HG02970 (cell line): ENCODE measurements at regions not wholly inside any gene's neighbourhood (a gene's known extent, or its start where the extent isn't known, plus 50 kb on each side); places are given as distances from the start of the nearest gene placed in this dataset.
"Not testable (repeated sequence)": the region's sequence is repeated elsewhere in the genome, so short reads cannot be mapped to it uniquely, and the experiment has no call there.

Experiments used
- ATAC-seq: cut with Tn5 transposase; IDR thresholded peaks from one replicate; pipeline ENCODE4 v1.9.1; 2021; ENCODE audit warnings: mild to moderate bottlenecking, moderate library complexity, moderate number of reproducible peaks; ENCODE audit not compliant: unreplicated experiment, low FRiP score

GRCh38 chr1:166384948-166385347 lies 218.1 kb upstream of the FAM78B start:
- no peak for ATAC-seq

DNA sequence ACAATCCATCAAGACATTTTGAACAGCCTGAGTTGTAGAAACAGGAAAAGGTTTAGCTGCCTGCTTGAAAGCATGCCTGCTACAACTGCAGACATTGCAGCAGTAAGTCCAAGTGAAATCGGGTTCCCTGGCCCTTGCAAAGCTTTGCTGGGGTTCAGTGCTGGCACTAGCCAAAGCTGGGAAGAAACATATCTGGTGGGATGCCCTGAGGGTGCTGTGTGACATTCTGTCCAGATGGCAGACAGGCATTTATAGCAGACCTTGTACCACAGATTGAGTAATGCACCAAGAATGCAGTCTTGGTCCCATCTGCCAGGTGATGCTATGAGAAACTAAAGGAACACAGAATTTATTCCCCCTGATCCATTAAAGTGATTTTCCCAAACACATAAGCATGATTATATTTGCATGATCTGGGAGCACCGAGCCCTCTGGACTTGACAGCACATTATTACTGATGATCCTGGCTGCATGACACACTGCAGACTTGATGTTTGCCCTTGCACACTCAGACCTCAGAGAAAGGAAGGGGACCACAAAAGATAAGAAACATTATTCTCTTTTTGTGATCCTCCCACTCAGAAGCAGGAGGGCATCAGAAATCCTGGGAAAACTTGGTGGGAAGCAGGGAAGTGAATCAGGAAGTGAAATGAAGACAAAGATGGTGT lies 223.7 kb upstream of the FAM78B start:
- no peak for ATAC-seq

DNA sequence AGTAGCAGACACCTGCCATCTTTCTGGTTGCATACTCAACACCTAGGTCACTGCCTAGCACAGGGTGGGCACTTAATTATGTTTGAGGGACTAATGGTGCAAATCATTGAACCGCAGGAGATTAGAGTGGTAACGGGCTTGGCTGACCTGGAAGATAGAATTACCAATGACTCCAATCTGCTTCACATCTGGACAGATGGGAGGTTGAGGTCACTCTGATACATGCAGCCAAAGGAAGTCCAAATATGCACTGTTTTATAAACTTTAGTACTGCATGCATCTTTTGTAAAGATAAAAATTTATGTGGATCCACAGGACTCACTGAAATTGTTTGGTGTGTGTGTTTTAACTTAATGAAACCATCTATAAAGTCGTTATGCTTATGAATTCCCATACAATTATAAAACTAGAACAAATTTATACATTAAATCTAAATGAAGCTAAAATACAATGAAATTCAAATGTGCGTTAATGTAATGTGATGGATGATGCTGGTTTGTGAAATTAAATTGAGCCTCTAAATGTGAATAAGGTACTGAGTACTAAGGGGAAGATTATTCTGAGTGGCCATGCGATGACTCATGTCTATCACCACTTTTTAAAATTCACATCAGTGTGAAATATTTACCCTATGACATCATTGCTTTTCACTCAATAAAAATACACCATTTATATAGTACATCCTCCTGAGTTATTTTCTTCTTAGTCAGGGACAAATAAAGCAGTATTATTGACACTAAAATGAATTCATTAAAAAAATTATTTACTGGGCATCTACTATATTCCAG lies 224.7 kb upstream of the FAM78B start:
- no peak for ATAC-seq

DNA sequence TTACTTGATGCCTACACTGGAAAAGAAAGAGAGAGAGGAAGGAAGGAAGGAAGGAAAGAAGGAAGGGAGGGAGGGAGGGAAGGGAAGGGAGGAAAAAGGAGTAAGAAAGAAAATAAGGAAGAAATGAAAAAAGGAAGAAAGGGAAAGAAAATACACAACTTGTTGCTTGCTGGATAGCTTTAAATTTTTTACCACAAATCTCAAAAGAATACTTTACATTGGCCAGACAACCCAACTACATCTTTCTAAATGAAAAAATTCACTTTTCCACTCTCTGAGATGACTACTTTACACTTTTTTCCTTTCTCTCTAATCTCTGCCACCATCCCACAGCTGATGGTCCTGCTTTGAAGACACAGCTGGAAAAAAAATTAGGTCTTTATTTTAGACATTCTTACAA lies 228.9 kb upstream of the FAM78B start:
- ATAC-seq = no peak

DNA sequence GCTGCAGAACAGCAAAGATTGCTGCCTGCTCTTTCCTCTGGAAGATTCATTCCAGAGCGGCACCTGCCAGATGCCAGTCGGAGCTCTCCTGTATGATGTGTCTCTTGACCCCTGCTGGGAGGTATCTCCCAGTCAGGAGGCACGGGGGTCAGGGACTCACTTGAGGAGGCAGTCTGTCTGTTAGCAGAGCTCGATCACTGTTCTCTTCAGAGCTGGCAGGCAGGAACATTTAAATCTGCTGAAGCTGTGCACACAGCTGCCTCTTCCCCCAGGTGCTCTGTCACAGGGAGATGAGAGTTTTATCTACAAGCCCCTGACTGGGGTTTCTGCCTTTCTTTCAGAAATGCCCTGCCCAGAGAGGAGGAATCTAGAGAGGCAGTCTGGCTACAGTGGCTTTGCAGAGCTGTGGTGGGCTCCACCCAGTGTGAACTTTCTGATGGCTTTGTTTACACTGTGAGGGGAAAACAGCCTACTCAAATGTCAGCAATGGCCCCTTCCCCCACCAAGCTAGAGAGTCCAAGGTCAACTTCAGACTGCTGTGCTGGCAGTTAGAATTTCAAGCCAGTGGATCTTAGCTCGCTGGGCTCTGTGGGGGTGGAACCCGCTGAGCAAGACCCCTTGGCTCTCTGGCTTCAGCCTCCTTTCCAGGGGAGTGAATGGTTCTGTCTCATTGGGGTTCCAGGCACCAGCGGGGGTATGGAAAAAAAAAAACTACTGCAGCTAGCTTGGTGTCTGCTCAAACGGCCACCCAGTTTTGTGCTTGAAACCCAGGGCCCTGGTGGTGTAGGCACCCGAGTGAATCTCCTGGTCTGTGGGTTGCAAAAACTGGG lies 242.7 kb upstream of the FAM78B start:
- not testable (repeated sequence) for ATAC-seq

DNA sequence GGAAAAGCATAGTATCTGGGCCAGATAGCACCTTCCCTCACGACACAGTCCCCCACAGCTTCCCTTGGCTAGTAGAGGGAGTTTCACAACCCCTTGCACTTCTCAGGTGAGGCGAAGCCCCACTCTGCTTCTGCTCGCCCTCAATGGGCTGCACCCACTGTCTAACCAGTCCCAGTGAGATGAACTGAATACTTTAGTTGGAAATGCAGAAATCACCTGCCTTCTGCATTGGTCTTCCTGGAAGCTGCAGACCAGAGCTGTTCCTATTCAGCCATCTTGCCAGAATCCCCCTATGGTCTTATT lies 243.2 kb upstream of the FAM78B start:
- no peak for ATAC-seq

DNA sequence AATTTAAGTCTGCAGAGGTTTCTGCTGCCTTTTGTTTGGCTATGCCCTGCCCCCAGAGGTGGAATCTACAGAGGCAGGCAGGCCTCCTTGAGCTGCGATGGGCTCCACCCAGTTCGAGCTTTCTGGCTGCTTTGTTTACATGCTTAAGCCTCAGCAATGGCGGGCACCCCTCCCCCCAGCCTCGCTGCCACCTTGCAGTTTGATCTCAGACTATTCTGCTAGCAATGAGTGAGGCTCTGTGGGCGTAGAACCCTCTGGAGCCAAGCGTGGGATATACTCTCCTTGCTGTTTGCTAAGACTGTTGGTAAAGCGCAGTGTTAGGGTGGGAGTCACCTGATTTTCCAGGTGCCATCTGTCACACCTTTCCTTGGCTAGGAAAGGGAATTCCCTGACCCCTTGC lies 250.0 kb upstream of the FAM78B start:
- ATAC-seq = not testable (repeated sequence)

GRCh38 chr1:166418344-166418933 lies 251.6 kb upstream of the FAM78B start:
- no peak for ATAC-seq

- ATAC-seq = not testable (repeated sequence)
Measured at GRCh38 chr1:166422586-166422985, 255.8 kb upstream of the FAM78B start.

GRCh38 chr1:166432655-166433054 lies 265.9 kb upstream of the FAM78B start:
- ATAC-seq = no peak

- ATAC-seq = not testable (repeated sequence)
Measured at GRCh38 chr1:166433404-166434304, 266.9 kb upstream of the FAM78B start.

GRCh38 chr1:166457700-166458099 lies 290.9 kb upstream of the FAM78B start:
- ATAC-seq = no peak

- ATAC-seq = no peak
Measured at GRCh38 chr1:166464333-166464732, 297.5 kb upstream of the FAM78B start.

GRCh38 chr1:166470014-166470413 lies 303.2 kb upstream of the FAM78B start:
- ATAC-seq = no peak

DNA sequence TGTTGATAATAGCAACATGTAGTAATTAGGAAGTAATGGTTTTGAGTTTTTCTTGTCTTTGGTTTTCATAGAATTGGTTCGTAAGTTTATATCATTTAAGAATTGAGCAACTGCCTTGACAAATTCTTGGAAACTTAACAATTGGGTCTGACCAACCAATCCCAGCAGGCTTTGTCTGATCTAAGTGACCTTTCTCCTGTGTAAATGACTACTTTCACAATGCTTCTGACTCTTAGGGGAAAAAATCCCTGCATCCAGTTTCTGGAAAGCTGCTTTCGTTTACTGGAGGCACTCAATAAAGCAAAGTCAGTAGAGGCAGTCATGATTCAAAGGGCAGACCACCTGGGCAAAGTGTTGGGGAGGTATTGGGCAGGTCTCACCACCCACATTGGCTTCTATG lies 303.6 kb upstream of the FAM78B start:
- no peak for ATAC-seq

DNA sequence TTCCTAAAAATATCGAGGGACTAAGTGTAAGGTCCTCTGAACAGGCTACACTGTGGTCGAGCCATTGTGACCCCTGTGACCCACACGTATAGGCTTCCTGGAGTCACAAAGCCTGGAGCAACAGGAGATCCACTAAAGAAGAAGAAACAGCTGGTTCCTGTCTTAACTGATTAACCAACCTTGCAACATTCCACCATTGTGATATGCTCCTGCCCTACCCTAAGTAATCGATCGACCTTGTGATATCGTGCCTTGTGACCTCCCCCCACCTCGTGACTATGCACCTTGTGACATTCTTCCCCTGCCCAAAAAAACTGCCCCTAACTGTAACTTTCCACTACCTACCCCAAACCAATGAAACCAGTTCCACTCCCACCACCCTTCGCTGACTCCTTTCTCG lies 304.6 kb upstream of the FAM78B start:
- no peak for ATAC-seq

DNA sequence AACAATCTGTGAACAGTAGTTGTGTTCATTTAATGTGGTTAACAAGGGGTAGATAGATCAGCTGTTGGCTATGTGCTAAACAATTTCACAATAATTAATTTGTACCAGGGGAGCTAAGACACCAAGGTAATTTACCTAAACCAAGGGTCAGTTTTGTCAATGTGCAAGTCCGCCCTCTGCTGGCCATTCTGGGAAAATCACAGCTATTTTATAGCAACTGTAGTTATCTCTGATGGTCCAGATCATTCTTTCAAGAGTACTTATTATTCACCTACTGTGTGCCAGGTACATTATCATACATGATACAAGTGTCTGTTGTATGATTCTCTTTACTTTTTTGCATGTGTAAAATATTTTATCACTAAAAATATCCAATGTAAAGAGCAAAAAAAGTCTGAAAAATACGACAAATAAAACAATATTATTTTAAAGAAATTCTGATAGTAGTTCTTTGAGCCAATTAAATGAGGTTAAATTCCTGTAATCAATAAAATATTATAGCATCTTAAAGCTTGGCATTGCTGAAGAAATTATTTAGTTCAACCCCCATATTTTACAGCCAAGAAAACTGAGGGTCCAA lies 312.3 kb upstream of the FAM78B start:
- ATAC-seq = no peak

DNA sequence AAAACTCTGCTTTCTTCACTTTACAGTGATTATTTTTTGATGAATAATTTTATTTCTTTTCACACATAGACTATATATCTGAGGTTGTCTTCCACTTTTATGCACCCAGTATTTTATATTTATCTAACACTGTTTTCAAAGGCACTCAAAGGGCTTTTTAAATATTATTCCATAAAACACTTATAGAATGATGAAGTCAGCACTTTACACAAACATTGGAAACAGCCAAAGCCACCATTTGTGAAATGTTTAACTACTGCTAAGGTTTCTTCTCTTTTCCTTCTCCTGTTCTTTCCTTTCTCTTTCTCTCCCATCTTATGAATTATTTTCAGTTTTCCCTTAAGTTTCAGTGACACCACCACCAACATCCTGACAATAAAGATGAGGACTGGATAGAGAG lies 317.7 kb upstream of the FAM78B start:
- no peak for ATAC-seq

DNA sequence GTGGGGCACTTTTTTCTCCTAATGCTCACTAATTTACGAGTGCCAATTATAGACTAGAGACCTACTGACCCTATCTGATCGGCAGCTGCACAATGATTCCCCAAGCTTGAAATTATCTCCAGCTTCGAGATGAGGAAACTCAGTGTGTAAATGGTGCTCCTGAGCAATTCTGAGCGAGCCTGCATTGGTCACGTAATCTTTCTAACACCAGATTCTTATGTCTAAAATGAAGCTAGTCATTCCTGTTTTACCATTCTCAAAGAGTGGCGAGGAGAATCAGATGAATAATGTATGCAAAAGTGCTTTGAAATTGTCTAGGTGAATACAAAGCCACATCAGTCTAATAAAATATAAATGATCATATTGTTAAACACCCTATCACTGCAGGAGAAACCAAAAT lies 318.1 kb upstream of the FAM78B start:
- no peak for ATAC-seq

DNA sequence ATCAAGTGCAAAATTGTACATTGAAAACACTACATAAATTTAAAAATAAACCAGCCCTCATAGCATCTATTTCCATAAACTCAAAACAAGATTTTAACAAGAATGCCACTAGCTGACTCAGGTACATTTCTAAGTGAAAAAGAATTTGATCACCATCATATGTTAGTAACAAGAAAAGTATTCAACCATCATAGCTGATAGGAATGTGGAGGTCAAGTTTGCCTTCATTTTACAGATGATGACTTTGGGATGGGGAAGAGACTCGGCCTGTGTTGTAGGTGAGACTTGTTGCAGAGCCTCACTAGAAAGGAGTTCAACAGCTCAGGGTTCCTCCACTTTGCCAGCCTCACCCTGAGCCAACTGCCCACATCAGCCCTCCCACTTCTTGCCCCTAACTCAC lies 318.8 kb upstream of the FAM78B start:
- ATAC-seq = no peak
